ENCODE measurements at regions not wholly inside any gene's neighbourhood (a gene's known extent, or its start where the extent isn't known, plus 50 kb on each side); places are given as distances from the start of the nearest gene placed in this dataset.
"Not testable (repeated sequence)": the region's sequence is repeated elsewhere in the genome, so short reads cannot be mapped to it uniquely, and the experiment has no call there.

DNA sequence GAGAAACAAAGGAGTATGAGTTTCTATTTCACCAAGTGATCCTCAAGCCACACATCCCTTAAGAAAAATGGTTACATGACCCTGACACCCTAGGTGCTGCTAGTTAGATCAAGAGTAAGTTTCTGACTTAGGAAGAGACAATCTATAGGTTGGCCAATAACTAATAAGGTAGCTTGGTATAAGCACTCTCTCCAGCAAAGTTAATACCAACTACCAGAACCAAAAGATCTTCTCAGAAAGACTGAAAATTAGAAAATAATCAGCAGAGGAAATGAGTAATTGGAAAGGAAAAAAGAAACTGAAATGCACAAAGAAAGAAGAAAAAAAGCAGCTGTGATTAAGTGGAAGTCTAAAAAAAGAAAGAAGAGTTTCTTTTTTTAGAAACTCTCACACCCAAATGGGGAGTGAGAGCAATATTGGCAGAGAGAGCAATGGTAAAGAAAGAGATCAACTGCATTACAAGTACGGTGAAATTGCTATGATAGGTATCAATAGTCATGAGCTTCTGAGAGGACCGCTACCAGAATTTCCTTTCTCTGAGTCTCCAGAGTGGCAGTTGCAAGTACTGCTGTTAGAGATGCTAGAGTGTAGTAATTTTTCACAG lies 195.5 kb downstream of the TMEM167A start:
- Mint-ChIP-seq H3K36me3 (ENCODE audit: low read depth) (peaks cover 22% of the 10 kb centered on the region), H3K27me3 (ENCODE audit: low read depth) (no peaks in the 10 kb centered on the region), H3K27ac (peak overlapping the region; percentile 7), H3K4me1 (ENCODE audit: low read depth) (peaks cover 28% of the 10 kb centered on the region), H3K9me3 (ENCODE audit: insufficient read depth) (peaks cover 23% of the 10 kb centered on the region), H3K4me3 (no peak overlapping the region)
- ChIA-PET CTCF (no interaction called here), POLR2A (no interaction called here)
- DNase-seq (no peak), ATAC-seq (no peak)

GRCh38 chr5:82879089-82879488 lies 198.1 kb downstream of the TMEM167A start:
- Mint-ChIP-seq H3K36me3 (ENCODE audit: low read depth) (peaks cover 22% of the 10 kb centered on the region), H3K27me3 (ENCODE audit: low read depth) (no peaks in the 10 kb centered on the region), H3K4me3 (no peak overlapping the region), H3K4me1 (ENCODE audit: low read depth) (peaks cover 15% of the 10 kb centered on the region), H3K27ac (no peak overlapping the region), H3K9me3 (ENCODE audit: insufficient read depth) (peaks cover 23% of the 10 kb centered on the region)
- DNase-seq (no peak), ATAC-seq (no peak)
- ChIA-PET CTCF (no interaction called here), POLR2A (no interaction called here)

- H3K27ac Mint-ChIP-seq = no peak overlapping the region
- CTCF ChIA-PET = no interaction called here
- no peaks in the 10 kb centered on the region for H3K27me3 Mint-ChIP-seq (ENCODE audit: low read depth)
- no peaks in the 10 kb centered on the region for H3K4me1 Mint-ChIP-seq (ENCODE audit: low read depth)
- no peaks in the 10 kb centered on the region for H3K36me3 Mint-ChIP-seq (ENCODE audit: low read depth)
- H3K4me3 Mint-ChIP-seq = no peak overlapping the region
- POLR2A ChIA-PET = no interaction called here
- H3K9me3 Mint-ChIP-seq (ENCODE audit: insufficient read depth) = peaks cover 7% of the 10 kb centered on the region
- no peak for DNase-seq
- ATAC-seq = no peak
Measured at GRCh38 chr5:82873452-82873851, 203.7 kb downstream of the TMEM167A start.

DNA sequence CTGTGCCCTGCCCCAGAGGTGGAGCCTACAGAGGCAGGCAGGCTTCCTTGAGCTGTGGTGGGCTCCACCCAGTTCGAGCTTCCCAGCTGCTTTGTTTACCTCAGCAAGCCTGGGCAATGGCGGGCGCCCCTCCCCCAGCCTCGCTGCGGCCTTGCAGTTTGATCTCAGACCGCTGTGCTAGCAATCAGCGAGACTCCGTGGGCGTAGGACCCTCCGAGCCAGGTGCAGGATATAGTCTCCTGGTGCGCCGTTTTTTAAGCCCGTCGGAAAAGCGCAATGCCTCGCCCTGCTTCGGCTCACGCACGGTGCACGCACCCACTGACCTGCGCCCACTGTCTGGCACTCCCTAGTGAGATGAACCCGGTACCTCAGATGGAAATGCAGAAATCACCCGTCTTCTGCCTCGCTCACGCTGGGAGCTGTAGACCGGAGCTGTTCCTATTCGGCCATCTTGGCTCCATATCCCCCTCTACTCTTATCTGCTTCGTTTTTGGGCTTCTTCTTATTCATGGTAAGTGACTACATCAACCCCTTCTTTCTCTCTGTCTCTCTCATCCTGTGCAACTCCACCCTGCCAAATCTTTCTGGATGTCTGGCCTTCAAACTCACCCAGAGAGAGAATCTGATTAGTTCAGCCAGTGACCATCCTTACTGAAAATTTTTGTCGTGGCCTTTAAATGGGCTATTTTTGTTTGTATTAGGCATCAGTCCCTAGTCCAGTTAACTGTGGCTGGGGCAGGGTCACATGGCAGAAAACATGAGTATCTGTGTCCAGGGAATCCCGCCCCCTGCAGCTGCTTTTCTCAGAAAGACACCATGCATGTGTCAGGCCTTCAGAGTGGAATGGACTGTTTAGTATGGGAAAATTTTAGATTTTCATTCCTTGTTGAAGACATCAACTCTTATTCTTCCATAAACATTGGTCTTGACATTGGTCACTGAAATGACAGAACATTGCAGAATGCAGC lies 204.6 kb downstream of the TMEM167A start:
- CTCF ChIA-PET; H3K4me1 Mint-ChIP-seq (ENCODE audit: low read depth); H3K27ac Mint-ChIP-seq; H3K9me3 Mint-ChIP-seq (ENCODE audit: insufficient read depth); H3K27me3 Mint-ChIP-seq (ENCODE audit: low read depth); H3K36me3 Mint-ChIP-seq (ENCODE audit: low read depth); ATAC-seq; DNase-seq; H3K4me3 Mint-ChIP-seq; POLR2A ChIA-PET: not testable (repeated sequence)

DNA sequence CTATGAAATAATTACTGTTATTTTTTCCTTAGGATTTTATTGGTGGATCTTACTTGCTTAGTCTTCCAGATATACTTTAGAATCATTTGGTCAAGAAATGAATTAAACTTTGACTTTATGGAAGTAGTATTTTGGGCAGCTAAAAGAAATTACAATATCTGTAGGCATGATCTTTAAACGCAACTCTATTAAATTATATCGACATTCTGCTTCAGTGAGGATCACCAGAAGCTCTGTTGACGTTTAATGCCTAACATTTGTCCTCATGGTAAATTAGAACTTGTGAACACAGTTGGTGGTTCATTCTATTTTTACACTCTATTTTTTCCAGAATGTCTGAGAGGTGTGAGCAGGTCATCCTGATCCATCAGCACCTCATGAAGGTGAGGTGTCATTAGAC lies 211.6 kb downstream of the TMEM167A start:
- no peaks in the 10 kb centered on the region for H3K9me3 Mint-ChIP-seq (ENCODE audit: insufficient read depth)
- no peaks in the 10 kb centered on the region for H3K36me3 Mint-ChIP-seq (ENCODE audit: low read depth)
- ATAC-seq = no peak

GRCh38 chr5:82863266-82863665 lies 213.9 kb downstream of the TMEM167A start:
- CTCF ChIA-PET = no interaction called here
- POLR2A ChIA-PET = no interaction called here
- H3K9me3 Mint-ChIP-seq (ENCODE audit: insufficient read depth) = no peaks in the 10 kb centered on the region
- no peak overlapping the region for H3K27ac Mint-ChIP-seq
- no peak for ATAC-seq
- H3K4me3 Mint-ChIP-seq = no peak overlapping the region
- H3K36me3 Mint-ChIP-seq (ENCODE audit: low read depth) = no peaks in the 10 kb centered on the region
- H3K4me1 Mint-ChIP-seq (ENCODE audit: low read depth) = no peaks in the 10 kb centered on the region
- no peak for DNase-seq
- H3K27me3 Mint-ChIP-seq (ENCODE audit: low read depth) = peaks cover 7% of the 10 kb centered on the region

More for the DNA sequence above, 211.6 kb downstream of the TMEM167A start:
- no peak overlapping the region for H3K27ac Mint-ChIP-seq
- CTCF ChIA-PET = no interaction called here
- H3K27me3 Mint-ChIP-seq (ENCODE audit: low read depth) = peaks cover 5% of the 10 kb centered on the region
- POLR2A ChIA-PET = no interaction called here
- DNase-seq = no peak
- H3K4me1 Mint-ChIP-seq (ENCODE audit: low read depth) = no peaks in the 10 kb centered on the region
- no peak overlapping the region for H3K4me3 Mint-ChIP-seq

DNA sequence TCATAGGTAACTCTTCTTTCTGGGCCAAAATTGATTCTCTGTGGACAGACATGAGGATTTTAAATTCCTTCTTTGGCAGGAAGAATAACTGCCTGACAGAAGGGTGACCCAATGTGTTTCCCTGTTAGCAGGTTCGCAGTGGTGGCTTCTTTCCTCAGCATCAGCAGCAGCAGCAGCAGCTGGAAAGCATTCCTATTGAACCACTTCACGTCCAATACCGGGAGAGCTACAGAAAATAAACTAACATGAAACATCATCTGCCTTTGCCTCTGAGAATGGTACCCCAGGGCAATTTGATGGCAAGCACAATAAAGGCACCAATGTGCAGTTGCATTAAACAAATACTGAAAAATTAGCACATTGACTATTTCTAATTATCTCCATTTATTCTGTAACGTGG lies 214.5 kb downstream of the TMEM167A start:
- H3K27ac Mint-ChIP-seq = no peak overlapping the region
- H3K4me3 Mint-ChIP-seq = no peak overlapping the region
- DNase-seq (no peak), ATAC-seq (no peak)
- POLR2A ChIA-PET = no interaction called here
- H3K9me3 Mint-ChIP-seq (ENCODE audit: insufficient read depth) = no peaks in the 10 kb centered on the region
- peaks cover 7% of the 10 kb centered on the region for H3K27me3 Mint-ChIP-seq (ENCODE audit: low read depth)
- no peaks in the 10 kb centered on the region for H3K36me3 Mint-ChIP-seq (ENCODE audit: low read depth)
- CTCF ChIA-PET = no interaction called here
- H3K4me1 Mint-ChIP-seq (ENCODE audit: low read depth) = no peaks in the 10 kb centered on the region

DNA sequence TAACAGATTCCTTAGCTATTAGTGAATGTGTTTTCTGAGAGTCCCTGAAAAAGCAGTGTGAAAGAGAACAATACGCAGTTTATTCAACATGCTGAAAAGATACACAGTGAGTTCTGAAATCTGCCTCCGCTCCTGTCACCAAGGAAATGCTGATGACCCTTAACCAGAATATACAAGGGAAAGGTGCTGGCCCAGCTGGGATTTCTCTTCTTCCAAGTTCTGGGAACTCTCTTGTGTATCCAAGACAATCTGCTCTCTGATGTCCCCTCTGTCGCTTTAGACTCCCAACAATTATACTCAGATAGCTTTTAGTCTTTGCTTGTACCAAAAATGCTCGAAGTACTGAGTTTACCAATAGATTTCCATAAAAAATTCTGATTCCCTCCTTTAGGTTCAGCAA lies 214.9 kb downstream of the TMEM167A start:
- DNase-seq (no peak), ATAC-seq (no peak)
- ChIA-PET POLR2A (no interaction called here), CTCF (no interaction called here)
- Mint-ChIP-seq H3K27me3 (ENCODE audit: low read depth) (peaks cover 7% of the 10 kb centered on the region), H3K9me3 (ENCODE audit: insufficient read depth) (no peaks in the 10 kb centered on the region), H3K36me3 (ENCODE audit: low read depth) (no peaks in the 10 kb centered on the region), H3K4me1 (ENCODE audit: low read depth) (no peaks in the 10 kb centered on the region), H3K4me3 (no peak overlapping the region), H3K27ac (no peak overlapping the region)

- no peak for ATAC-seq
- no peaks in the 10 kb centered on the region for H3K9me3 Mint-ChIP-seq (ENCODE audit: insufficient read depth)
- no peaks in the 10 kb centered on the region for H3K4me1 Mint-ChIP-seq (ENCODE audit: low read depth)
- no peak overlapping the region for H3K27ac Mint-ChIP-seq
- H3K4me3 Mint-ChIP-seq = no peak overlapping the region
- peaks cover 7% of the 10 kb centered on the region for H3K27me3 Mint-ChIP-seq (ENCODE audit: low read depth)
- CTCF ChIA-PET = no interaction called here
- H3K36me3 Mint-ChIP-seq (ENCODE audit: low read depth) = no peaks in the 10 kb centered on the region
- no peak for DNase-seq
- POLR2A ChIA-PET = no interaction called here
Measured at GRCh38 chr5:82861701-82862100, 215.5 kb downstream of the TMEM167A start.

DNA sequence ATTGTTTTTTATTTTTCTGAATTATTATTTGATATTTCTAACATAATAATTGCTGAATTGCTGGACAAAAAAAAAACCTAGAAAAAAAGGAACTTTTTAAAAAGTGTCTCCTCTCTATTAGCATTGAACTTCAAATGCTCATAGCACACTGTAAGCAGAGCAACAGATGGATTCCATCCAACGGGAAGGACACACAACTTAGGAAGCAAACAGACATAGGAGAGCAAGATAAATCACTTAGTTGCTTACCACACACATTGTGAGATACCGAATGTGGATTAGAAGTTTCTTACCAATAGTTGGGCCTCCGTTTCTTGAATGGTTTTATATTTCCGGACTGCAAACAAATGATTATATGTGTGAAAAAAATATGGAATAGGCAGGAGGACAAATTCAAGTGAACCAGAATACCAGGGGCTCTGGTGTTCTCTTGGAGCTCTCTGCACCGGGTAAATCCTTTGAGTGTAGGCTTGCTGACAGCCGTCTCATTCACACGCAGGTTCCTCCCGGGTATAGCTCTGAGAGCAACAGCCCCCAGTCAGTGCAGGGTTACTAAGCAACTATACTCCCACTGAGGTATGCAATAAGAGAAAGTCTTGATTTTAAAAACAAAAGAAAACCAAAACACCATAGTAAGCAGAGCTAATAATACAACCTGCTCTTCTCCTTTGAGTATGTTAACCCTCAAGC lies 217.6 kb downstream of the TMEM167A start:
- CTCF ChIA-PET = no interaction called here
- H3K36me3 Mint-ChIP-seq (ENCODE audit: low read depth) = no peaks in the 10 kb centered on the region
- ATAC-seq (no peak), DNase-seq (no peak)
- H3K4me1 Mint-ChIP-seq (ENCODE audit: low read depth) = no peaks in the 10 kb centered on the region
- H3K27ac Mint-ChIP-seq = no peak overlapping the region
- no peak overlapping the region for H3K4me3 Mint-ChIP-seq
- POLR2A ChIA-PET = no interaction called here
- H3K27me3 Mint-ChIP-seq (ENCODE audit: low read depth) = peaks cover 7% of the 10 kb centered on the region
- no peaks in the 10 kb centered on the region for H3K9me3 Mint-ChIP-seq (ENCODE audit: insufficient read depth)

DNA sequence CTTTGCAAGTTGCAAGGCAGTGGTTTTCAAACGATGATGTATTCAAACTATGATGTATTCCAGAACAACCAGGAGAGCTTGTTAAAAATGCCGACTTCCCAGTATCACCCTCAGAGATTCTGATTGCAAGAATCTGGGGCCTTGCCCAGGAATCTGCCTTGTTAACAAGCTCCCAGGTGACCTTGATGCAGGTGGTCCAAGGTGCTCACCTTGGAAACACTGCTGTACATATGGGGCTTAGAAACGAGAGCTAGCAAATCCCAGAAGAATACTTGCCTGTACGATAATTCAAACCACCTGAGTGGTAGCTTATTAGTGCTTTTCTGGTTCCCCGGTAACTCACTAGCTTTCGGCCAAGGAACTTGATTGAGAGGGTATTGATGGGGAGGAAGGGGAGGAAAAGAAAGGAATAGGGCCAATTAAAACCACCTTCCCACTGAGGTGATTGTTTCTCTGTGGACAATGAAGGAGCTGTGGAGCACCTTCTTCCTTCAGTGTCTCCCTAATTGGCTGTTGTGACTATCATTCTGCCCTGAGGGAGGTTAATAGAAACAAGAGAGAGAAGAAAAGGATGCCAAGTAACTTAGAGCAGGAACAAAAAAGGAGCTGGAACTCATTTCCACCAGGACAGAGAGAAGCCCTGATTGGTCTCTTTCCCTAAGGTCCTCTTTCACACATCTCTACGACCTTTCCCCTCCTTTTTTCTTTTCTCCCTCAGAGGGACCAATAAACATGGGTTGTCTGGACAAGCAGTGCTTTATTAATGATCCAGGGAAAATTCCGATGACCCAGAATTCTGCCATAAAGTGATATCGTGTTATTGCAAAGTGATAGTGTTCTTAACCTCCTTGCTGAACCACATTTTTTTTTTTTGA lies 218.8 kb downstream of the TMEM167A start:
- no peaks in the 10 kb centered on the region for H3K9me3 Mint-ChIP-seq (ENCODE audit: insufficient read depth)
- H3K27me3 Mint-ChIP-seq (ENCODE audit: low read depth) = peaks cover 2% of the 10 kb centered on the region
- DNase-seq = no peak
- ChIA-PET CTCF (no interaction called here), POLR2A (no interaction called here)
- no peak overlapping the region for H3K27ac Mint-ChIP-seq
- no peak for ATAC-seq
- no peak overlapping the region for H3K4me3 Mint-ChIP-seq
- H3K4me1 Mint-ChIP-seq (ENCODE audit: low read depth) = no peaks in the 10 kb centered on the region
- no peaks in the 10 kb centered on the region for H3K36me3 Mint-ChIP-seq (ENCODE audit: low read depth)

Data from activated CD8-positive, alpha-beta T cell treated with anti-CD3 and anti-CD28 coated beads, Interleukin-2, amount 10 ng/mL, durations not matched to agents 7 days and 5 days (primary cell).